ENCODE measurements at regions not wholly inside any gene's neighbourhood (a gene's known extent, or its start where the extent isn't known, plus 50 kb on each side); places are given as distances from the start of the nearest gene placed in this dataset. TPM values are rescaled to one million over a fixed set of nuclear protein-coding genes. Genes with fewer than 3 reads are reported as not detected.
"Not testable (repeated sequence)": the region's sequence is repeated elsewhere in the genome, so short reads cannot be mapped to it uniquely, and the experiment has no call there.

GRCh38 chr4:22627851-22628250, 64.9 kb upstream of the GBA3 start:
- FAIRE-seq; DNase-seq (ENCODE audit: low spot score in 2 of 2): not testable (repeated sequence)

- FAIRE-seq; DNase-seq (ENCODE audit: low spot score in 2 of 2): not testable (repeated sequence)
Observed at GRCh38 chr4:22630161-22630975, 62.4 kb upstream of the GBA3 start.

- not testable (repeated sequence) for DNase-seq (ENCODE audit: low spot score in 2 of 2); FAIRE-seq
Observed at GRCh38 chr4:22631167-22631566, 61.6 kb upstream of the GBA3 start.

GRCh38 chr4:22634541-22635181, 58.1 kb upstream of the GBA3 start:
- FAIRE-seq (no peak), DNase-seq (ENCODE audit: low spot score in 2 of 2) (no peak)

GRCh38 chr4:22635182-22635549, 57.6 kb upstream of the GBA3 start:
- DNase-seq (ENCODE audit: low spot score in 2 of 2); FAIRE-seq: not testable (repeated sequence)

- no peak for DNase-seq (ENCODE audit: low spot score in 2 of 2)
- no peak for FAIRE-seq
Observed at GRCh38 chr4:22635692-22636091, 57.0 kb upstream of the GBA3 start.

GRCh38 chr4:22637306-22637705, 55.4 kb upstream of the GBA3 start:
- FAIRE-seq (no peak), DNase-seq (ENCODE audit: low spot score in 2 of 2) (no peak)

Small RNA genes in the stretch of these regions (small RNA-seq; reads per million reads assigned to genes)
- not detected for gene AC098583.1

All from frontal cortex (tissue), 4 donors.